ENCODE measurements at regions not wholly inside any gene's neighbourhood (a gene's known extent, or its start where the extent isn't known, plus 50 kb on each side); places are given as distances from the start of the nearest gene placed in this dataset.

- Histone ChIP-seq H3K4ac (ENCODE audit: low read depth, low read length) (no peak overlapping the region), H4K20me1 (ENCODE audit: insufficient read depth, low read length) (no peaks in the 10 kb centered on the region), H3K4me3 (ENCODE audit: insufficient read depth, low read depth, low read length) (no peak overlapping the region), H4K8ac (ENCODE audit: low read depth in 2 of 2, low read length in 2 of 2) (no peak overlapping the region), H3K36me3 (ENCODE audit: control insufficient read depth, insufficient read depth, low read length) (no peaks in the 10 kb centered on the region), H2BK20ac (ENCODE audit: low read depth, low read length) (no peak overlapping the region), H3K14ac (replicated peaks; ENCODE audit: low read depth, low read length) (no peak overlapping the region), H3K56ac (ENCODE audit: extremely low read depth, insufficient read depth, low read length) (no peak overlapping the region), H2AFZ (replicated peaks; ENCODE audit: low read length, poor library complexity) (no peak overlapping the region), H2BK15ac (ENCODE audit: low read depth, low read length) (no peak overlapping the region), H3K4me1 (ENCODE audit: control insufficient read depth, insufficient read depth, low read length) (no peaks in the 10 kb centered on the region), H3K9me1 (ENCODE audit: insufficient read depth, low read length) (no peaks in the 10 kb centered on the region), H4K5ac (ENCODE audit: low read depth, low read length) (no peak overlapping the region), H3K23ac (ENCODE audit: low read depth, low read length) (no peak overlapping the region), H3K79me1 (ENCODE audit: low read depth in 1 of 2, low read length in 2 of 2) (no peaks in the 10 kb centered on the region), H3K4me2 (ENCODE audit: low read depth, low read length) (no peak overlapping the region), H3K27me3 (ENCODE audit: control insufficient read depth, insufficient read depth, low read length) (no peaks in the 10 kb centered on the region), H3K9ac (ENCODE audit: low read depth, low read length) (no peak overlapping the region), H2AK5ac (ENCODE audit: low read depth, low read length) (no peak overlapping the region), H4K91ac (ENCODE audit: insufficient read depth, low read depth, low read length) (no peak overlapping the region), H2AK9ac (replicated peaks; ENCODE audit: low read depth, low read length, poor library complexity) (no peak overlapping the region), H3K27ac (ENCODE audit: insufficient read depth, low read length) (no peak overlapping the region), H3K9me3 (ENCODE audit: control insufficient read depth, insufficient read depth, low read length) (no peaks in the 10 kb centered on the region), H2BK5ac (ENCODE audit: low read depth, low read length, poor library complexity, severe bottlenecking) (no peak overlapping the region), H3K18ac (ENCODE audit: low read depth, low read length) (no peak overlapping the region), H2BK120ac (ENCODE audit: low read depth, low read length) (no peak overlapping the region)
- dilution Hi-C loops (cut with HindIII; ENCODE audit: low sequenced_read_pairs, unreplicated experiment) = no loop called here
- DNase-seq = no peak
- ChIA-PET CTCF (no interaction called here), POLR2A (ENCODE audit: unreplicated experiment) (no interaction called here)
- WGBS, 2 experiments (ENCODE audit: extremely low coverage in 2 of 2, insufficient read length in 1 of 2) = no CpG with 5 or more reads among the region's 6 CpGs
- intact Hi-C loops (cut with micrococcal nuclease) = no loop called here
- ATAC-seq (ENCODE audit: low read depth) = no peak
- no peak for TF ChIP-seq USF2 (IDR thresholded peaks at IDR 0.05; ENCODE audit: low read depth, low read length)
- TF ChIP-seq MAFK (IDR thresholded peaks at IDR 0.05; ENCODE audit: low read depth, low read length) = no peak
- TF ChIP-seq MXI1 (IDR thresholded peaks at IDR 0.05; ENCODE audit: borderline replicate concordance, low read depth, low read length) = no peak
- TF ChIP-seq CTCF (conservative IDR thresholded peaks at IDR 0.05; ENCODE audit: low read depth, low read length) = no peak
- no peak for TF ChIP-seq POLR2A (IDR thresholded peaks at IDR 0.05; ENCODE audit: low read depth, low read length)
- TF ChIP-seq RCOR1 (IDR thresholded peaks at IDR 0.05; ENCODE audit: insufficient replicate concordance, low read length) = no peak
- no peak for TF ChIP-seq NFE2L2 (IDR thresholded peaks at IDR 0.05; ENCODE audit: low read depth, low read length)
- TF ChIP-seq RFX5 (IDR thresholded peaks at IDR 0.05; ENCODE audit: low read depth, low read length) = no peak
- TF ChIP-seq BHLHE40 (IDR thresholded peaks at IDR 0.05; ENCODE audit: low read depth, low read length) = no peak
- no peak for TF ChIP-seq MAZ (IDR thresholded peaks at IDR 0.05; ENCODE audit: borderline replicate concordance, low read depth, low read length)
- TF ChIP-seq RAD21 (IDR thresholded peaks at IDR 0.05; ENCODE audit: low read length) = no peak
- TF ChIP-seq CEBPB (IDR thresholded peaks at IDR 0.05; ENCODE audit: low read depth, low read length) = no peak
- TF ChIP-seq SMC3 (IDR thresholded peaks at IDR 0.05; ENCODE audit: low read depth, low read length) = no peak
- no peak for TF ChIP-seq CHD1 (IDR thresholded peaks at IDR 0.05; ENCODE audit: low read depth, low read length)
- TF ChIP-seq ELK1 (IDR thresholded peaks at IDR 0.05; ENCODE audit: borderline replicate concordance, low read depth, low read length) = no peak
- no peak for TF ChIP-seq FOS (IDR thresholded peaks at IDR 0.05; ENCODE audit: low read depth, low read length)
- no TSS peak for BruUV-seq (replicated peaks)
- in situ Hi-C loops (cut with MboI; ENCODE audit: low sequenced_read_pairs) = no loop called here
These were observed 84.4 kb upstream of the NUDT12 start for GRCh38 chr5:103646698-103647614.

Measured in IMR-90 (cell line).